Limb (tissue), 2 donors: ENCODE measurements at regions not wholly inside any gene's neighbourhood (a gene's known extent, or its start where the extent isn't known, plus 50 kb on each side); places are given as distances from the start of the nearest gene placed in this dataset.

Source experiments
- DNase-seq, 2 donors: peaks; one replicate each; pipeline ENCODE4 v3.0.0-alpha.2; 2016; ENCODE audit errors: extremely low spot score in 2 of 2

DNA sequence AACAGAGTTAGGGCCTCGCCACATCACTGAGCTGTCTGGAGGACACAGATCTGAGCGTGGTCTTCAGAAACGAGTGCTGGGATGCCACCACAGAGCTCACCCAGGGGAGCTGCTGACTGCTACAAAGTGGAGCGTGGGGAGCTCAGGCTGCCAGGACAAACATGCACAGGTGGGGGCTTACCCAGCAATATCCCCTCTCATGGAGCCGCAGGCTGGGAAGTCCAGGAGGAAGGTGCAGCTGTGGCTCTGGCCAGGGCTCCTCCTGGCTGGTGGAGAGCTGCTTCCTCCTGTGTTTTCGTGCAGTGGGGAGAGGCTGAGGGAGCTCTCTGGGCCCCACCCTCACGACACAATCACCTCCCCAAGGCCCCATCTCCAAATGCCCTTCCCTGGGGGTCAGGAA is 368.6 kb upstream of the IRX4 start:
- no peak for DNase-seq

DNA sequence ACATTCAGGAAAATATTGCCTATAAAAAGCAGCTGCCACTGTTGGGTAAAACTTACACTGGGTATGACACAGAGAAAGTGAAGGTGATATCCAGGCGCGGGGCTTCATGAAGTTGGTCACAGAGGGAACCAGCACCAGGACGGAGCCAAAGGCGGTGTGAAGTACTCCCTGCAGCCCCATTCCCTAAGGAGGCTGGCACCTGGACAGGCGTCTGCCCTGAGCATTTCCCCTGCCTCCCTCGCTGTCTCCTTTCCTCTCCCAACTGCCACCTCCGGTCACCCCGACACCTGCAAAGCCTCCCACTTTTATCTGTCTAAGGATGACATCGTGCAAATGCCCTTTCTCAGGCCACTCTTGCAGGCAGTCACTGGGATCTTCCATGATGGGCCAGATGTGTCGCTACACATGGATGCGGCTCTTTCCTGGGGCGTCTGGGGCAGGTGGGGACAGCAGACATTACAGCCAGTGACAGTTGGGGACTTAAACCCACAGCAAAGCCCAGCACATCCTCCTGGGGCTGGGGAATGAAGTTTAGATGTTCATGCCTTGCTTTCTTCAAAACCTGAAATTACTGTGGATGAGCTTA is 367.7 kb upstream of the IRX4 start:
- no peak for DNase-seq

DNA sequence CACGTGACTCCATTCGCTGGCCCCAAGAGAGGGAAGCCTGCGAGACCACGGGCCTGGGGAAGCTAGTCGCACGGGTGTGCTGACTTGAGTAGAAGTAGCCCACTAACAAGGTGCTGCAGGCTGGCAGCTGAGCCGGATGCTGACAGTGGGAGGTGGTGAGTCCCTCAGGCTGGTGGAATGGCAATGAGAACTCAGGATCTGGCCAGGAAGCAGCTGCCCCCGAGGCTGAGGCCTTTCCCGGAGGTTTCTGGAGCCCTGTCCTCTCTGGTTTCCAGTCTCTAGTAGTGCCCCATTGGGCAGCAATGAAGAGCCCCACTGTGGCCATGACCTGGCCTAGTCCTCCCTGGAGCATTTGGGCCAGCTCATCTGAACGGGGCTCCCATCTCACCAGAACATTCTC is 366.7 kb upstream of the IRX4 start:
- no peak for DNase-seq

DNA sequence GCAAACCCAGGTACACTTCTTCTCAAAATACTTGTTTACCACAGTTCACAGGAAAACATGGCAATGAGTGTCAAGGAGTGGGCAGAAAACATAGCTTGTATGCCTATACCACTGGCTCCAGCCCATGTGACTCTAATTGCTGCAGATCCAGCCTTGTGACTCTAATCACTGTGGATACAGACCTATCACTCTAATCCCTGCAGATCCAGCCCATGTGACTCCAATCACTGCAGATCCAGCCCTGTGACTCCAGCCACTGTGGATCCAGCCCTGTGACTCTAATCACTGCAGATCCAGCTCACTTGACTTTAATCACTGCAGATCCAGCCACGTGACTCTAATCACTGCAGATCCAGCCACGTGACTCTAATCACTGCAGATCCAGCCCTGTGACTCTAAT is 366.3 kb upstream of the IRX4 start:
- no peak for DNase-seq

DNA sequence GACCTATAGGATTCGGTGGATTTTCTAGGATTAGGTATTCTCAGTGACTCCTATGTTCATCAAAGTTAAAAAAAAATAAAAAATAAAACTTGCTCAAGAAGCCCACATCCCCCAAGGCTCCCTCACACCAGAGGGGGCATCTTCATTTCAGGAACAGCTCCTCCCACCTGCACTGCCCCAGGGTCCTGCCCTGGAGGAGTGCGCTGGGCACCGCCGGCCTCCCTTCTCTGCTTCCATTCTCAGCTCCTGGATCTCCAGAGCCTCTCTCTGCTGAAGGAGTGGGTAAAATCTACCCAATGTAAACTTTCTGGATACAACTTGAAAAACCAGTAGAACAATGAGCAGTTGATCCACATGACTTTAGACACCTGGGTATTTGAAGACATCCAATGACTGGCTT is 359.8 kb upstream of the IRX4 start:
- DNase-seq: no peak

DNA sequence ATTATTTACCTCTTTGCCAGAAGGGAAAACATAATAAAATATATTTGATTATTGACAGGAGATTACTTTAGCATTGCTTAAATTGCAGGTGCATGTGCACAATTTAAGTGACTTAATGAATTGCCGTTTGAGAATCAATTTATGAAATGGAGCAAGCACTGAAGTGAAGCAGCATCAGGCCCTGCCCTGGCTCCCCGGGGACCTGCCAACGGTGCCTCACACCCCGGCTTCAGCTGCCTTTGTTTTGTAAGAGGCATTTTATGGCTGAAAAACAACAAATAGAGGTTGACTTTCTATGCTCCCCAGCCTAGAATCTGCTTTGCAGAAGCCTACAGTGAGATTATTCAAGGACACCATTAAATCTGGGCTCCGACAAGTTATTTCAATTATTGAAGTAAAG is 359.1 kb upstream of the IRX4 start:
- DNase-seq: no peak

DNA sequence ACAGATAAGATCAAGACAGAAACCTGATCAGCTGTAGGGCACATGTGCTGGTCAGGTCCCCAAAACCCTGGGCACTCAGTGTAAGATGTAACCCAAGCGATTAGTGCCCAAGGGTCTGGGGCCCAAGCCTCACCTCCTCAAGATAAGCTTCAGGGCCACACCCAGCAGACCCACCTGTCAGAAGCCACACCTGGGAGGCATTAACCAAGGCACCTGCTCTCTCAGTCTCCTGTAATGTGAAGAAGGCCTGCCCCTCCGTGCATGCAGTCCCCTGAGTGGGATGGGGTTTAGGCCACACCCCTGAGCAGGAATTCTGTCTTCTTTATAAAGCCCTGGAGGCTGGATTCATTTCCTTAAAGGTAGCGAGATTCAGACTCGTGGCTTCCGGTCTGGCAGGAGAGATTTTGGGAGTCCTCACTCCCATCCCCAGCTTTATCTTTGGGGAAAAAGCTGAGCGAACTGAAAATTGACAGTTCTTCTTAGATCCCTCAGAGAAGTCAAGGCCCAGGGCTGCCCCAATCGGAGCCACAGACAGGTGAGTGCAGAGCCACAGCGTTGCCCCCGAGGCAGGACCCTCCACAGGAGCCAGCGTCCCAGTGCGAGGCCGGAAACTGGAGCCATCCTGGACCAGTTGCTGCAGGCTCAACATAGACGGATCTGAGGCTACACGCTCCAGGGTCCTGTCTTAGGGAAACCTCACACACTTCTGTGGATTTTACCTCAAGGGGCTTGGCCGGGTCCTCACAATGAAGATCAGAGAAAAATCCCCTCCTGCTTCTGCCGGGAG is 357.6 kb upstream of the IRX4 start:
- no peak for DNase-seq

DNA sequence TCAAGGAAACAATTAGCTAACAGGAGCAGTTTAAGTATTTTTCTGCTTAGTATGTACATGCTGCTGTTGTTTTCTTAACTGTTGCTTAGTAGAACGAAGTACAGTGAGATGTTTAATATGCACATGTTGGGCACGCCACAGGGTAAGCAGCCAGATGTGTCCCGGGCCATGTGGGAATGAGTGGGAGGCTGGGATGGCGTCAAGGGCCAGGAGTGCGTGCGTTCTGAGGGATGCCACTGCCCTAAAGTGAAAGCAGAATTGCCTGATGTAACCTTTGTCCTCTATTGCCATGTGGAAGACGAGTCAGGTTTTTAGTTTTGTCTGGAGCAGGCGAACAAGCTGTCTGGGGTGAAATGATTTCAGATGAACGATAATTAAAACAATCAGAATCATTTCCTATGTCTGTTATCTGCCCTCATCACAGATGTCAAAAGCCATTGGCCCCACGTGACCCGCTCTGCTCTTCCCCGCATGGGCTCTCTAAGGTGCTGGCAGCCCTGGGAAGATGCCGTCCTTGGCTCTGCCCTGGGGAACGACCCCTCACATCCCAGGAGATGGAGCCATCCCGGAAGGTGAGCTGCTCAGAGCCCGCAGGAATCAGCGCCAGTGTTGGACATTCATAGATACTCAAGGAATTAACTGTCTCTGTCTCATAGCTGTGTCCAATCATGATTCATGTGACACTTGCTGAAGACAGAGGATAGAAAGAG is 356.6 kb upstream of the IRX4 start:
- DNase-seq: no peak

DNA sequence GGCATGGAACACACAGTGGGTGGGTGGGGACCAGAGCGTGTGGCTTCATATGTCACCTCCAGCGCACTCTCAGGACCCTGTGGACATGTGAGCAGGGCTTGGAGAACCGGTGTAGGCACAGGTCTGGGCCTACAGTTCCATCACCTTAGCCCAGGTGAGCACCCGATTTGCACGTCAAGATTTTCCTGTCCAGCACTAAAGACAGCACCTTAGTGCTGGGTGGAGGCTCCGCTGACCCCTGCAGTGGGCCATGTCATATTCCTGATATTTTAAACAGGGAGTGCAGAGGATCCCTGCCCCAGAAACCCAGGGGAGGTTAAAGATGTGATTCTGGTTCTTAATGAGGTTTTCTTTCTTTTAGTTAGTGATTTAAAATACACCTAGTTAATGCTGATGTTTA is 356.0 kb upstream of the IRX4 start:
- no peak for DNase-seq

DNA sequence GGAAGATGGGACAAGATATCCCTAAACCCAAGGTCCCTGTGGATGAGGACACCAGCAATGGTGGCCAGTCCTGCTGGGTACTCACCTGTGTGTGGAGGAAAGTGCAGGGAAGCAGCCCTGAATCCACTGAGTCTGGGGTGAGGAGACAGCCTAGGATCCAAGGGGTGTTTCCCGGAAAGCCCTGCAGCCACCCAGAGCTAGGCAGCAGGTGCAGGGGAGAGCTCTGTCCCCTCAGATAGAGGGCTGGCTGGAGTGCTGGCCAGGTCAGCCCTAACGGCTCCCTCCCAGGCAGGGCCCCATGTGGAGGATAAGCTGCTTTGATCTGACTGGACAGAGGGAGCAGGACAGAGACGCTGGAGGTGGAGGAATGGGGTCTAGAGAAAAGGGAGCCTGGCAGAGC is 344.7 kb upstream of the IRX4 start:
- no peak for DNase-seq

DNA sequence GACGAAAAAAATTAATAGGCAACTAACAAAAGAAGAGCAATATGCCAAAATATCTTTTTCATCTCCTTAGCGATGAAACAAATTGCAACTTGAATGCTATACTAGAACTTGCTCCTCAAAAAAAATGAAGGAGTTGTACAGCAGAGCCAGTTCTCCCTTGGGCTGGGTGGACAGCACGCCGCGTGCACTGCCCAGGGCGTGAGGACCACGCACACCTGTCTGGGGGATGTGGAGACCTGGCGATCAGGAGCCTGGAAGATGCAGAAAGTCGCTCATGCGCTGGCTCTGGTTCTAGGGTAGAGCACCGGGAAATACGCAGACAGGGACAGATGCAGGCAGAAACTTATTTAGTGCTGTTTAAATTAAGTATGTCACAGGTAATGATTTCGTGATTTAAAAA is 342.0 kb upstream of the IRX4 start:
- DNase-seq: no peak

DNA sequence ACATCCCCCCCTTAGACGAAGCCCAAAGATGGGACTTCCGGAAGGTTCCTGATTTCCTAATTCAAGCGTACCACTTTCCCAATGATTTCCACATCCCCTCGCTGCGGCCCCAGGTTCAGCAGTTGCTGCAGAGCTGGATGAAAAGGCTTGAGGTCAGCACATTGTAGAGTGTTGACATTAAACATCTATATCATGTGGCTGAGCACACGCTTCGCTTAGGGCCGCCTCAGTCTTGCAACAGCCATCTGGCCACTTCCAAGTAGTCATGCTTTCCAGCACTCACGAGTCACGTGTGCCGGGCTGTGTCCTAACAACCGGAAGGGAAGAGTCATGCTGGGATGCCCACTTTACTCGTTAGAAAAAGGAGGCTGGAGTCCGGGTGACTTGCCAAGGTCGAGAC is 340.6 kb upstream of the IRX4 start:
- DNase-seq: no peak

DNA sequence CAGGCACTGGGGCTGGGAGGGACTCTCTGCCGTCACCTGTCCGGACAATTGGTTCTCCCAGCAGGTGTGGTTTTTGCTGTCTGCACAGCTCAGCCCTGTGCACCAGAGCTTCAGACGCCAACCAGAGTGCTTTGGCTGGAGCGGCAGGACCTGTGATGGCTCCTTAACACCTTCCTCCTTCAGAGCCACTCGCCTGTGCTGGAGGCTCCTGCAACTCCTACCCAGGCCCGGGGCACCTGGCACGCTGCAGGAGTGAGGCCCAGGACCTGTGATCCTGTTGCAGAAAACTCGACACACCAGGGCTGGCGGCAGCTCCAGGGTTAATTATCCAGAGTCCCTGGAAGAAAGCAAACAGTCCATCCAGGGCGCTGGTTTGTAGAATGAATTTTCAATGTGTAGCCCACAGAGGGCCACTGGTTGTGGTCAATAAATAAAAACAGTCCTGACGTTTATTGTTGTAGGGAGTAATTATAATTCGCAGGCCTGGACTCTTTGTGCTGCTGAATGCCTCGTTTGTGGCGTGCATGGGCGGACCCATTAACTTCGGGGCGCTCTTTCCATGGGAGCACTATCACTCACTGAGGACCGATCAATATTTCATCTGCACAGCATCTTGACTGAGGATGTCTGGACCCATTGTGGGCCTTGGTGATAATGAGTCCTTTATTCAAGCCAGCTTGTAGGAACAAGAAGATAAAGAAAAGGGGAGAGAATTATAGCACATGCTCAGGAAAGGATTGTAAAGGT is 339.7 kb upstream of the IRX4 start:
- DNase-seq: no peak

DNA sequence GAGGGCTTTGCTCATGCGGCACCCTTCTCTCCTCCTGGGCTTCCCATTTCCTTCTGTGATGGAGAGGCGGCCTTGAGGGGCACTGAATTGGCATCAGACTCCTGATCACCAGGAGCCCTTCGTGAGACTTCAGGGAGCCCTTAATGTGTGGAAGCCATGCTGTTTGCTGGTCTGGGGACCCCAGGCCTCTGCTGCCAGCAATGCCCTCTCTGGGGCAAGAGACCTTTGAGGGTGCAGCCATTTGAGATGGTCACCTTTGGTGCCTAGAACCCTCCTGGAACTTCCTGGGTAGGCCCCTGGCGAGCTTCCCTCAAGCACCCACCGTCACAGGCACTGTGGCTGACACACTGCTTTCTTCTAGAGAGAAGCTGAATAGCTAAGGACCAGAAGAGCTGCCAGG is 338.7 kb upstream of the IRX4 start:
- DNase-seq: no peak

DNA sequence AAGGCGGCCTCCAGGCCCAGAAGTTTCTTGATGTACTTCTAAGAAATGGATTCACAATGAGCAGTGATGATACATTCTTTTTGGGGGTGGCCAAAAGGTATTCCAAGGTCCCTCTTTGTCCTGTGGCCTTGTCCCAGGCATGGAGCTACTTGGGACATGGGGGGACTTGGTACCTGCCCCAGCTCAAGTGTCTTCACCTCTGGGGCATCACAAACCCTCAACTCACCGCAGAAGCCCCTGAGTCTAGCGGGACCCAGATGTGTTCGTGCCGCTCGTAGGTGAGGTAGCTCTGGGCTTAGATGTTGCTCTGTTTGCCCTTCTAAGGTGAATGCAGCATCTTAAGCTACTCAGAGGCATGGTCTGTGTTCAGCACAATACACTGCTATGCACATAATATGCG is 338.0 kb upstream of the IRX4 start:
- DNase-seq: no peak

DNA sequence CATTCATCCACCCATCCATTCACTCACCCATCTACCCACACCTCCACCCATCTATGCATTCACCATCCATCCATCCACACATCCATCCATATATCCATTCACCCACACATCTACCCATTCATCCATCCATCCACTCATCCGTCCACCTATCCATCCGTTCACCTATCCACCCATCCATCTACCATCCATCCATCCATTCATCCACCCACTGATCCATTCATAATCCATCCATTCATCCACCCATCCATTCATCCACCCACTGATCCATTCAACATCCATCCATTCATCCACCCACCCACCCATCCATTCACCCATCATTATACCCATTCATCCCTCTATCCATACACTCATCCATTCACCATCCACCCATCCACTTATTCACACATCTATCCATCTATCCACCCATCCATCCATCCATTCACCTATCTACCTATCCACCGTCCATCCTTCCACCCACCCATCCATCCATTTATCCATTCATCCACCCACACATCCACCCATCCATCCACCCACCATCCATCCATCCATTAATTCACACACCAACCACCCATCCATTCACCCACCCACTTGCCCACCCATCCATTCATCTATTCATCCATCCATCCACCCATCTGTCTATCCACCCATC is 336.5 kb upstream of the IRX4 start:
- no peak for DNase-seq

DNA sequence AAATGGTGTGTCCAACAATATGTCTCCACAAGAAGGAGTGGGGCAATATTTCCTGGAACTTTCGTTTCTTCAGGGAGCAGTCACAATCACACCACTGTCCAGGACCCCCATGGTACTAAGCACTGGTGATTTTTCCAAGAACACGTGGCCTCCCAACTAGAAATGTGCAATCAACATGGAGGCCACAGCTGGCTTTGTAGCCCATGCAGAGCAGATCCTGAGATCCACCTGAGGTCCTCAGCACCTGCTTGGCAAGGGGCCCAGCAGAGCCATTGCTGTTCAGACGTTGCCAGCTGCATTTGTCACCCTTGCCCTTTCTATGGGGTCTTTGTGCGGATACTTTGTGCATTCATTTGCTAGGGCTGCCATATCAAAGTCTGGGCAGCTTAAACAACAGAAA is 334.5 kb upstream of the IRX4 start:
- DNase-seq: no peak

DNA sequence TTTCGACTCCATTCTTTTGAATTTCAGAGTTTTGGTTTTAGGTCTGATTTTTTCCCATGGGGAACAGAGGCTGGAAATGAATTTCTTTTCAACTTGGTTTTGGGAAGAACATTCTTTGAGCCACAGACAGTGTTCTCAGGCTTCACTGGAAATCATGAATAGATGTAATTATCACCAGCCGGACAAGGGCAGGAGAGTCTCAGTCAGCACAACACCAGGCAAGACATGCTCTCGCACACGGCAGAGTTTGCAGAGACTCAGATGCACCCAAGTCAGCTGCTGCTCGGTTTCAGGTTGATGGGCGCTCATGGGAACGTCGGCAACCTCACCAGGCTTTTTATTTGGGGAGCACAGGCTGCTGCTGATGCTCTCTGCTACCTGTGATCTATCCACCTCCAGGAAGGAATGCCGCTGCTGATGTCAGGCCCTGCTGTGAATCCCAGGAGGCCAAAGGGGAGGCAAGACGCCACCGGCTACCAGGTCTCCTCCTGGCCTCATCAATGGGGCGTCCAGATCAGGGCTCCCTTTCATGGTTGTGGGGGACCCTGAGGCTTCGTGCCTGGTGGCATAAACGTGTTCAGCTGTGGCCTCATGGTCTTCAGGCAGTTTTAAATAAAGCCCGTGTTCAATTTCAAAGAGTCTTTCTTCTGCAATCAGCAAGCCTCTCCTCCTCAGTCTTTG is 332.3 kb upstream of the IRX4 start:
- DNase-seq: no peak

DNA sequence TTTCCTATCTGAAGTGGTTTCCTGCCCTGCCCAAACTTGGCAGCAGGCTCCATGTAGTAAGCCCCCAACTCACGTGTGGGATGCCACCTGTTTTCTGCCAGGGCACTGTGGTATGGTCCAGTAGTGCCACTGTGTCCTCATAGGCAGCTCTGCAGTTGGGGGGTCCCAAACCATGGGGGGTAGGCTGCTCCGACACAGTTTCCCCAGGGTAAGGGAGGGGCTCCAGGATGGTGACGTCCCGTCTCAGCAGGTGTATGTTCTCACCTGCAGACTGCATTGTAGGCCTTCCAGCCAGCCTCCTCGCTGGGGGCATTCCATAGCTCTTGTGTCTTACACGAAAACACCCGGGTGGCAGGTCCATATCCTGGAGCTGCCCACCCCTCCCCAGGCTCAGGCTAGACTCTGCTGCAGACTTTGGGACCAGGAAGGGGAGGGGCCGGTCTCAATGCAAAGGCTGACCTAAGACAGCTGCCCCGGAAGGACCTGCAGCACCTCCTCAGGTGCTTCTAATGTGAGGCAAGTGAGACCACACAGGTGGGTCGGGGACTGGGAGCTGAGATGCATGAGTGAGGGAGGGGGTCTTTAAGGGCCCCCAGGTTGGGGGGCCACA is 330.5 kb upstream of the IRX4 start:
- no peak for DNase-seq

DNA sequence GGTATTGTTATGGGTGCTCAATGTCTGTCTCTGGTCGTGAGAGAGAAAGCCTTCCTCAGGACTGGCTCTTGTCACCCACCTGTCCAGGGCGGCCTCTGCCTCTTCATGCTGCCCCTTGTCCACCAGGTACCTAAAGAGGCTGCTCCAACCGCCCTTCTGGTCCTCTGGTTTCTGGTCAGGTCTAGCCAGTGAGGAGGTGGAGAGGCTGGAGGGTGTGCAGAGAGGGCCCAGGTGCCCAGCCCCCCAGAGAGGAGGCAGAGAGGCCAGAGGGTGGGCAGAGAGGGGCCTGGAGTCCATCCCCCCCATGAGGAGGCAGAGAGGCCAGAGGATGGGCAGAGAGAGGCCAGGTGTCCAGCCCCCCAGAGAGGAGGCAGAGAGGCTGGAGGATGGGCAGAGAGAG is 329.8 kb upstream of the IRX4 start:
- DNase-seq: no peak

DNA sequence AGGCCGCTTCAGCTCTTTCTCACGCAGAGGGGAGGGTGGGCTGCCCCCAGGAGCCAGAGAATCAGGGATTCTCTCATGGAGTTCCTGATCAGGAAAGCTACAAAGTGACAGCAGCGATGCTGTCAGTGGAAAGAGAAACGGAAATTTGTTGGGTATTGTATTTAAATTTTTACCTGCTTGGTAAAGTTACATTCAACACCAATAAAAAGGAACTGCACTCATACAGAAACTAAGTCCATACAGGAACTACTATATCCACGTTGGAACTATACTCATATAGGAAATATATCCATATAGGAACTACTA is 325.5 kb upstream of the IRX4 start:
- DNase-seq: no peak
